Activated CD8-positive, alpha-beta memory T cell treated with anti-CD3 and anti-CD28 coated beads for 1 hour (primary cell): ENCODE measurements at regions not wholly inside any gene's neighbourhood (a gene's known extent, or its start where the extent isn't known, plus 50 kb on each side); places are given as distances from the start of the nearest gene placed in this dataset.
"Not testable (repeated sequence)": the region's sequence is repeated elsewhere in the genome, so short reads cannot be mapped to it uniquely, and the experiment has no call there.

Source experiments
- DNase-seq, 2 donors: peaks; one replicate each; pipeline ENCODE4 v3.0.0-alpha.2; 2020; ENCODE audit warnings: low read depth in 1 of 2; ENCODE audit errors: extremely low read depth in 1 of 2

DNA sequence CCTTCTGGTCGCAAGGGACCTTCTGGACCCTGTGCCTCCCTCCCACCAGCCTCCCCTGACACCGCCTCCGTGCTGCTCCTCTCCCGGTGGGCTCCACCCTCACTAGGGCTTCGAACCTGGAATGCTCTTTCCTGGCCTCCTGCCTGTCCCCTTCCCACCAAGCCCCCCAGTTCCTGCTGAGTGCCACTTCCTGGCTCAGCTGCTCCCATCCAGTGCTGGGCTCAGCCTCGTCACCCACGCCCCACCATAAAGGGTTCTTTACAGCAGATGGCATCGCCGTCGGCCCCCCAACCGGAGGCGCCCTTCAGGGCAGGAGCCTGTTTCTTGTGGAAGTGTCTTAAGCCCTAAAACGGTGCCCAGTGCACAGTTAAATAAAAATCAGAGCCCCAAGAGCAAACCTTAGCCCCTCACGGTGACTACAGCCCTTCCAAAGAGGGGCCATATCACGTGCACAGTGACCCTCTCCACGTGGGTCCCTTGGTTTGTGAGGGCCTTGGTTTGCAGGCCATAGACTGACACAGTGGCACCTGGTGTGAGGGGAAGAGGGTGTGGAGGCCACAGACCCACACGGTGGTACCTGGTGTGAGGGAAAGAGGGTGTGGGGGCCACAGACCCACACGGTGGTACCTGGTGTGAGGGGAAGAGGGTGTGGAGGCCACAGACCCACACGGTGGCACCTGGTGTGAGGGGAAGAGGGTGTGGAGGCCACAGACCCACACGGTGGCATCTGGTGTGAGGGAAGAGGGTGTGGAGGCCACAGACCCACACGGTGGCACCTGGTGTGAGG, 111.4 kb downstream of the METRNL start:
- no peak for DNase-seq

DNA sequence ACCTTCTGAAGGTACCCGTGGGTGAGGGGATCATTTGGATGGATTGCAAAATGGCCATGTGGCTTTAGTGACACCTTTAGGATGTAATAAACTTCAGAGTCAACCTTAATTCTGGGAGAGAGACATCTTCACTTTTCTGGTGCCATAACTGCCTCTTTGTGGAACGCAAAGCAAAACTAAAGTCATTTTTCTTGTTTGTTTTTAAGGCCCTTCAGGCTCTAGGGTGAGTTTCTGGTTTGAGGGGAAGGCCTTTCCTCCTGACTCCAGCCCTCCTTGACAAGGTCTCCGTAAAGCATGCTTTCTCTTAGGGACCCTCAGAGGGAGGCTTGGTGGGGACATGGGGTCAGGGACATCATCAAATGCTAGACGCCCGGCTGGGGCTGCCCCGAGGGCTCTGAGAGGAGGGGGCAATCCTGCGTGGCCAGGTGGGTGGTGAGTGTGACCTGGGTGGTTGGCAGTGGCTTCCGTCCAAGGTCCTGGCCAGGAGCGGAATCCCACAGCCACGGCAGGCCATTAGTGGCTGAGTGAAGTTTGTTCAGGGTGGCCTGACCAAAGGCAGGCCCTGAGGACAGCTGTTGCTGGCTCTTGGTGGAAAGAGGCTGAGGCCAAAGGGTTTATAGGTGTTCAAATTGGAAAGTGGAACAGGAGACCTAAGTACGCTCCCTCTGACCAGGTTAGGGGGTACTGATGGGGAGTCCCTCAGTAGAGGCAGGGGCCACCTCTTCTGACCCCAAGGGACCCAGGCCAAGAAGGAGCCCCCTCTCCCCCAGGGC, 112.2 kb downstream of the METRNL start:
- no peak for DNase-seq

DNA sequence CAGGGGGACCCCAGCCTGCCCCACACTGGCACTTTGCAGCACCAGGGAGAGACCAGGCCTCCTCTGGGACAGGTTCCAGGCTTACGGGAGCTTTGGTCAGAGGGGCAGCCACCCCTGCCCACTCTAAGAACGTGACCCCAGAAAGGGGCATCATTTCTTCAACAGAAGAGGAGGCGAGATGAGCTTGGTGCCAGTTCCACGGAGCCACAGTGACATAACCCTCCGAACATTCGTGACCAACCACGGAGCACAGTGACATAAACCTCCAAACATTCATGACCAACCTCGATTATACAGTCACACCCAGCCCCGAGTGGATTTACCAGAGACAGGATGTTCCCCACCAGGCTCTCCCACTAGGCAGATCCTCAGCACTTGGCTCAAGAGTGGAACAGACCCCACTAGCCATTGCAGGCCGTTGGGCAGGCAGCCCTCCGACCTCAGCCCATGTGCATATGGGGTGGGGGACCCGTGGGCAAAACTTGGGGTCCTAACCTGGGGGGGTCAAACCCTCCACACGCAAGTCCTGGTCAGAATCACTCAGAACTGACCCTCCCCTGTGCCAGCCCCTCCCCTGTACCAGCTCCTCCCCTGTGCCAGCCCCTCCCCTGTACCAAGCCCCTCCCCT, 112.9 kb downstream of the METRNL start:
- no peak for DNase-seq

DNA sequence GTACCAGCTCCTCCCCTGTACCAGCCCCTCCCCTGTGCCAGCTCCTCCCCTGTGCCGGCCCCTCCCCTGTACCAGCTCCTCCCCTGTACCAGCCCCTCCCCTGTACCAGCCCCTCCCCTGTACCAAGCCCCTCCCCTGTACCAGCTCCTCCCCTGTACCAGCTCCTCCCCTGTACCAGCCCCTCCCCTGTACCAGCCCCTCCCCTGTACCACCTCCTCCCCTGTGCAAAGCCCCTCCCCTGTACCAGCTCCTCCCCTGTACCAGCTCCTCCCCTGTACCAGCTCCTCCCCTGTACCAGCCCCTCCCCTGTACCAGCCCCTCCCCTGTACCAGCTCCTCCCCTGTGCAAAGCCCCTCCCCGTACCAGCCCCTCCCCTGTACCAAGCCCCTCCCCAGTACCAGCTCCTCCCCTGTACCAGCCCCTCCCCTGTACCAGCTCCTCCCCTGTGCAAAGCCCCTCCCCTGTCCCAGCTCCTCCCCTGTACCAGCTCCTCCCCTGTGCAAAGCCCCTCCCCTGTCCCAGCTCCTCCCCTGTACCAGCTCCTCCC, 113.5 kb downstream of the METRNL start:
- not testable (repeated sequence) for DNase-seq

DNA sequence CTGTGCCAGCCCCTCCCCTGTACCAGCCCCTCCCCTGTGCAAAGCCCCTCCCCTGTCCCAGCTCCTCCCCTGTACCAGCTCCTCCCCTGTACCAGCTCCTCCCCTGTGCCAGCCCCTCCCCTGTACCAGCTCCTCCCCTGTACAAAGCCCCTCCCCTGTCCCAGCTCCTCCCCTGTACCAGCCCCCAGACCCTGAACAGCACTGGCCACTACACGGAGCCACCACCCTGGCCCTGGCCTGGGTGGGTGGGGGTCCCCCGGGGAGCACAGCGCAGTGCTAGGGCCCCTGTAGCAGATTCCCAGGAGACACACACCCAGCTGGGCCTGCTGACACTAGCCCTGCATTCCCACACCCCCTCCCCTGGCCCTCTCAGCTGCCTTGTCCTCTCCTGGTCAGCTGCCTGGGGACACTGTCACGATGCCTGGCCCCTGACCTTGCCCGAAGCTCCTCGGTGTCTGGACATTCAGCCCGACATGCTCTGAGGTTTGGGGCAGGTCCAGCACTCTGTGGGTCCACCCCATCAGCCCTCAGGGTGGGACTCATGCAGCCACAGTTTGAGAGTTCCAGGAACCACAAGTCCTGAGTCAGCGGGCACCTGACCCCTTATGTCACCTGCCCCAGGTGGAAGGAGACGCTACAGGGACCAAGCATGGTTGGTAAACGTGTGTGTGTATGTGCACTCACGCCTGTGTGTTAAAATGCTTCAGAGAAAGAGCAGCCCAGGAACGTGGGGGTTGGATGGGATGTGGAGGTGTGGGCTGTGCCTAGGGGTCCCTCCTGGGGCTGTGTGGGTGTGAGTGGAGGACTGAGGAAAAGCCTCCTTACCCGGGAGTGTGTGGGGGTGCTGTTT, 114.2 kb downstream of the METRNL start:
- DNase-seq: no peak

DNA sequence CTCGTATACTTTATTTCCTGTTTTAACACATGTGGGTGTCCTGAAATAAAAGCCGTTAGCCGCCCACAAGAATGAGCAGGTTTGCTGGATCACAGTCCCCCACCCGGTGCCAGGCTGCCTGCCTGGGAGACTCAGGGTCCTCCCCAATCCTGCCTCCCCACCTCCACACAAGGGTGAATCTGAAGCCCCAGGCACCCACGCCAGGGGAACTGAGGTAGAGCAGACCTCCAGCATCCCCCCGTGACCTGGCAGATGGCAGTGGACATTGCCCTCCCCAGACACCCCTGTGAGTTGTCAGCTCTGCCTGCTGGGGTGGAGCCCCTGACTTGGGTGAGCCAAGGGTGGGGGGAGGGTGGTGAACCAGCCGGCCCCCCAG, 114.8 kb downstream of the METRNL start:
- no peak for DNase-seq

DNA sequence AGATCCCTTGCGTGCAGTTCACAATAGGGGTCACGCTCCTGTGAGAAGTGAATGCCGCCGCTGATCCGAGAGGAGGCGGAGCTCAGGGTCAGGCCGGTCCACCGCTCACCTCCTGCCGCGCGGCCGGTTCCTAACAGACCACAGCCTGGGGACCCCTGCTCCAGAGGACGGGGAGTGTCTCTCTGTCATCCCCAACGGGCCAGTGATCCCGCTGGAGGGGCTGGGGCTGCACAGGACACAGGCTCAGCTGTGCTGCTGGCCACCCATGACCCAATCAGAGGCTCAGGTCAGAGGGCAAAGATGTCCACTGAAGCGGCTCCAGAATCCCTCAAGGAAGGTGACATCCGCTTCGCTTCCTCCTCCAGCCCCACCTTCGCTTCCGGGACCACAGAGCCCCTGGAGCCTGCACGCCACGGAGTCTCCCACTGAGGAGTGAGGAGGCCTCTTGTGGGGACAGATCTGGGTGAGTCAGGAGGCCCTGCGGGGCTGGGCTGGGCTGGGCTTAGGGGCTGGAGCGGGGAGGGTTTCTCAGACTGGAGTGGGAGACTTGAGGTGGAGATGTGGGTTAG, 115.4 kb downstream of the METRNL start:
- no peak for DNase-seq

DNA sequence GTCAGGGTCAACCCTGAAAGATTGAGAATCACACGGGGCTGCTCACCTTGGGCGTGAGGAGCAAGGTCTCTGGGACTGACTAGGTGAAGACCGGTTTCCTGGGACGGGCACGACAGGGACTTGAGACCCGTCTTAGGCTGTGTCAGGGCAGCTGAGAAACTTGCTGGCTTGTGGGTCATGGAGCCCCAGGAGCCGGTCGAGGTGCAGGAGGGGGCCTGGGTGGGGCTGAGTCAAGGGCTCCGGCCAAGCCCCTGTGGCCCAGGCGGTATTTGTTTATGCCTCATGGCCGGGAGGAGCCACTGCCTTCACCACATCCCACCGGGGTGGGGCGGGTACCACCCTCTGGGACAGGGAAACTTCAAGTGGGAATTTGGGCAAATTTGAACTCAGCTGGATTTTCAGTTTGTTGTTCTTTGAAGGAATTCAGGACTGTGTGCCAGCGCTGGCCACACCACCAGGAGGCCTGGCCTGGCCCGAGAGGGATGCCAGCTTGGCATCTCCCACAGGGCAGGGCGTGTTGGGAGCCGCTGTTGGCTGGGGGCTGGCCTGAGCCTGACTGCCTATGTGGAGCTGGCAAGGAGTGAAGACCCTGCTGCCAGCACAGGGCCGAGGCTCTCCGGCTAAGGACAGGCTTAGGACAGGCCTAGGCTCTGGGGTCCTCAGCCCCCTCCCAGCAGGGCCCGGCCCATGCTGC, 116.1 kb downstream of the METRNL start:
- no peak for DNase-seq

DNA sequence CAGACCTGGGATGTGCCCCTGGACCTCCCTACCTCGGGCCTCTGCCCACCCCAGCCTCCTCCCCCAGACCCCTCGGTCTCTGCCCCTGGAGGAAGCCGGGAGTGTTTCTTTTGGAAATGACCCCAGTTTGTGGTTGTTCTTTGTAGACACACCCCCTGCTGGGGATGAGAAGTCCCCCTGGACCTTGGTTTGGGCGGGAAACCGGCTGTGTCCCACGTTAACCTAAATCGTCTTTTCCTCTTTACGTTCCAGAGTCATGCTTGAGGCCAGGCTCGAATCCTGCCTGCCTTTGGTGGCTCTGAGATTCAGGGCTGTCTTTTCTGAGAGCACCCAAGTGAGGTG, 116.6 kb downstream of the METRNL start:
- no peak for DNase-seq

DNA sequence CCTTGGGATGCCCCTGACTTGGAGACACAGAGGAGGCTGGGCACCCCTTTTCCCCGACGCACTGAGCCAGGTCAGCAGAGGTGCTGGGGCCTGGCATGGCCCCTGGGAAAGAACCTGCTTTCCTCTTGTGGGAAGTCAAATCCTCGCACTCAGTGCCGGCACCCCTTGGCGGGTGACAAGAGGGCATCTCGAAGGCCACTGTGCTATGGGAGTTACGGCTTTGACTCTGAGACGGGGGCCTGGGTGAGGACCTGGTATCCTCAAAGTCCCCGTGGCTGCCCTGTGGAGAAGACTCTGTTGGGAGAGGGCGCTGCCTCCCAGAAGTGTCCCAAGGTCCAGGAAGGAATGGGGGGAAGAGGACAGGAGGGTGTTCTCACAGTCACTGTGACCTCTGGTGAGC, 117.0 kb downstream of the METRNL start:
- DNase-seq: no peak

DNA sequence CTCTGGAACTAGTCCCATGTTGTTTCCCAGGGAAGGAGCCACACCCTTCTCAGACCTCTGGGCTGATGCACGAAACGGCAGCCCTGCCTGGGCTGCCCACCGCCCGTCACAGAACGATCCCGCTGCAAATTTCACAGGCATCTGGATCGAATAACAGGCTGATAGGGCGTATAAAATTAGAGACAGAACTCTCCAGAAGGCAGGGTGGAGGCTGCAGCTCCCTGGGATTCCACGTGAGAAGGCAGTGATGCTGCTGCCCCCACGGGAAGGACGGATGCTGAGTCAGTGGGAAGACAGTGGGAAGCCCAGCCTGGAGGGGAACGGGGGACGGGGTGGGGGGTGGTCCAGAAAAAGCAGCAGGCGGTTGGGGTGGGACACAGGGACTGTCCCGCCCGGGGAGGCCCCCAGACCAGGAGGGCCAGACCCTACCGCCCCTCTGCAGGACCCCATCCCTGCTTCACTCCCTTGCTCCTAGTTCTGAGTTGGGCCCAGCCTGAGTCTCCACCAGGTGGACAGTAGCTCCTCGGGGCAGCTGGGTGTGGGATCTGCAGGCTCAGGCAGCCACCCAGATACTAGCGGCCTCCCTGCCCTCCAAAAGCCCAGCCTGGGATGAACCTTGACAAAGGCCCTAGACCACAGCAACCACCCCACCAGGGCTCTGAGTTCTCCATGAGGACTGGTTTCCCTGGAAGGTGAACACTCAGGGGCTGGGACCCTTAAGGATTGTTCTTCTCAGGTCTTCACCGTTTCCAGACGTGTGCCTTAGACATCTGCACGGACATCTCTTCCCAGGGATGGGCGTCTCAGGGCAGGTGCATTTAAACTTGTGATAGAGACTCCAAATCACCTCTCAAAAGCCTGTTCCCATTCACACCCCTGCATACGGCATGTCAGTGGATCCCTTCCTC, 117.8 kb downstream of the METRNL start:
- no peak for DNase-seq

DNA sequence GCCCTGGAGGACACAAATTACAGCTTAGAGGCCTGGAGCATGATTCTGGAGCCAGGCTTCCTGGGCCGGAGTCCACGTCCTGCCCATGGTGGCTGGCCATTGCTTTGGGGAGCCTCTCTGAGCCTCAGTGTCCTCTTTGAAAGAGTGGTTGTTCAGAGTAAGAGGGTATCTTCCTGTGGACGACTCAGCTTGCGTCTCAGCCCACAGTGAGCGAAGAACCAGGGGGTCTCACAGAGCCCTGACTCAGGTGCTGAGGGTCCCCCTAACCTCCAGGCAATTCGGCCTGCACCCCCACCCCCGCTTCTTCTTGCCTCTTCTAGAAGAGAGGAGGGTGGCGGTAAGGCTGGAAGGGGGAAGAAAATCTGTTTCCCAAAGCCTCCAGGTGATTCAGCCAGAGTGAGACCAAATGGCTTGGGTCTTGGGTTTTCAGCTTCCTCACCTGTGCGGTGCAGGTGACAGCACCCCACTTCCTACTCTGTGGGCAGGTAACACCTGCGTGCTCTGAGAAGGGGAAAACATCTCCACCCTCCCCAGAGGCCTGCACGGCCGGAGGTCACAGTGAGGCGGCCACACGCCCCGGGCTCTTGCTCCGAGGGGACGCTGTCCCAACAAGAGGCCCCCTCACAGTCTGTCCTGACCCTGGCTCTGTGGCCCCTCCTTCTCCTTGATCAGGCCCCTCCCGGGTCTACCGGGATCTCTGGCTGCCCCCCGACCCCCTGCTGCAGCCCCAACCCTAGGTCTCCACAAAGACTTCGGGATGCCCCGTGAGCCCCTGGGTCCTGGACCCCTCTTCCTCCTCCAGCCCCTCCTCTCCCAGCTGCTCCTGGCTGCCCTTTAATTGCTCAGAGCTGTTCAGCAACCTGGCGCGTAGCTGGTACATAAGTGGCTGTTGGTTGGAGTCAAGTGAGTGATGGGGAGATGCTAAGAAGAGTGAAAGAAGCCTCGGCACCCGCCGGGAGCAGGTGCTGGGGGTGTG, 119.2 kb downstream of the METRNL start:
- DNase-seq: no peak

DNA sequence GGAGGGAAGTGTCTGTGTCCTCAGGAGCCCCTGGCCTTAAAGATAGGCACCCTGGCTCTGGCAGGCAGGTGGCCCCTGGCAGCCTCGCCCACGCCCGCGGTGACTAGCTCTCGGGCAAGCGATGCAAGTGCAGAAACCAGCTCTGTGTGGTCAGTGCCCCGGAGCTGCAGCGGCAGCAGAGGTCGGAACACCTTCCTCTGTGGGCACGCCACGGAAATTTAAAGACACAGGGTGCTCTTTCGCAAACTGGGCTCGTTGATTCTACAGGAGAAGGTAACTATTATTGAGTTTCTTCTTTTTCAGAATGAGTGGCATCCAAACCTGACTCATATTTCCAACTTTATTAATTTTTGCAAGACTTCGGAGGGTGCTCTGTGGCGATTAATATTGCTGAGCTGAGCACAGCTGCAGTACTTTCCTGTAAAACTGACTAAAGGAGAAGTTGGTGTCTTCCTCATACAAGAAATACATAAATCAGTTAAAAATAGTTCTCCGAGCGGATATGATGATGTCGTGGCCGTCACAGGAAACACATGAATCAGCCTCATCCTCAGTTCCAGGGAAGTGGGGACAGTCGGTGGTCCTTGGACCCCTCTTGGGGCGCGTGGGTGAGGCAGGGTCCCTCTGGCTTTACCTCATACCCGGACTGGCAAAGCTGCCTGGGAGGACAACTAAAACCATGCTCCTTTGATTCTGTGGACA, 120.2 kb downstream of the METRNL start:
- DNase-seq: peak in 1 of 2 donors; percentile 21

DNA sequence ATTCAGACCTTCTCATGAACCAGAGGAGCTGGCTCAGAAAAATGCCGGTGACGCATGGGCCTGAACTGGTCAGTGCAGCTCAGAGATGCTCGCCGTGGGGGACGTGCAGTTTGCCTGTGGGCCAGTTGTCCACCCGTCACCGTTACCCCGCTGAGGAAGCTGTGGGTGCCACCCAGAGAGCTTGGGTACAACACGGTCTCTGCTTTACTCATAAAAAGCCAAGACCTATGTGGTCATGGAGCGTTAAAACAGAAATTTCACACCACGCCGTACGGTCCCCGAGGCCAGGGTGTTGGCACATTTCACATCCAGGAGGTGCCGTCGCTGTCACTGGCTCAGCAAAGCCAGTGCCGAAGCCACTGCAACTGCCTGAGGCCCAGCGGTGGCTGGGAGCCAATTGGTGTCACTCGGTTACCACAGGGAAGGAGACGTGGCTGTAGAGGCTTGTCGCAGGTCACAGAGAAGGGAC, 120.9 kb downstream of the METRNL start:
- peak; percentile 27 to 28 for DNase-seq

DNA sequence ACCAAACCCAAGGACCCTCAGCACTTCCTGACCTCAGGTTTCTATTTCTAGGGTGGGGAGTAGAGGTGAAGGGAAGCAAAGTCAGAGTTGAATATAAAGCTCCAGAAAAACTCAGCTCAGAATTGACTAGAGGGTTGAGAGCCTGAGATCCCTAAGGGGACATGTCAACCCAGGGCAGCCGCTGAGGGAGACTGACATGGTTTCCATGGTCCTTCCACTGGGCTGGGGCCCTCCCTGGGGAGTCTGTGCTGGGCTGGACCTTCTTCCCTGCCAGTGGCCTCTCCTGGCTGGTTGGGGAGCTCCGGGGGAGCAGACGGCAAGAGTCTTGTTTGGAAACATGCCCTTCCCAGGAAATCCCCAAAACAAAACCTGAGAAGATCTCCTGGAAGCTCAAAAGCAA, 121.3 kb downstream of the METRNL start:
- no peak for DNase-seq

DNA sequence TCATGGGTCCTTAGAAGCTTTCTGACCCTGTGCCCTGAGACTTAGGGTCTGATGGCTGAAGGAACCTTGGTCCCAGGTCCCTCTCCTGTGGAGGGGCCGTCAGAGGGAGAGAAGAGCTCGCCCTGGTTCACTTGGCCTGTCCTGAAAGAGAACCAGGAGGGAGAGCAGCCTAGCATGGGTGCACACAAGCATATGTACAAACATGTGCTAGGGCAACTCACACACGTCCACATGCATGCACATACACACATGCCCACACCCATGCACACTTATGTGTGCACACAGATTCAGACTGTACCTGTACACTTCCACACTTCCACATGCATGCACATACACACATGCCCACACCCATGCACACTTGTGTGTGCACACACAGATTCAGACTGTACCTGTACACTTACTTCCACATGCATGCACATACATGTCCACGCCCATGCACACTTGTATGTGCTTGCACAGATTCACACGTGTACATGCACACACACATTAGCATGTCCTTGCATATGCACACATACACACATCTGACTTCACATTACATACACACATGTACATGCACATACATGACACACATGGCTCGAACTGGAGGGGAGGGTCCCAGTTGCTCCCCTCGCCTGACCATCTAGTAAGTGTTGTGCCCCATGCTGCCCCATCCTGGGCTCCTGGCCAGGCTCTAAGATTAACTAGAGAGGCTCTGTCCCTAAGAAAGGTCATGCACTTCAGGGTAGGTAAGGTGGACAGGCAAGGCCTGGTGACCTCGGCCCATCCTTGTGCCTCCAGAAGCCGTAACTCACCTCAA, 122.0 kb downstream of the METRNL start:
- DNase-seq: no peak
